ENCODE measurements at regions not wholly inside any gene's neighbourhood (a gene's known extent, or its start where the extent isn't known, plus 50 kb on each side); places are given as distances from the start of the nearest gene placed in this dataset.
A peak's percentile ranks its signal among the peaks of the same experiment; 100 is the strongest.

- 41% methylated on average over 4 of the region's 4 CpGs; no CpG with 5 or more reads in 1 of the 2 experiments for WGBS, 2 experiments (ENCODE audit: extremely low coverage in 1 of 2, insufficient coverage in 1 of 2, insufficient read length in 1 of 2, insufficient replicate concordance in 2 of 2, low coverage in 1 of 2, low lambda C conversion rate in 2 of 2, missing lambda C conversion rate in 1 of 2)
- Histone ChIP-seq H3K4ac (replicated peaks; ENCODE audit: insufficient read length, low read depth, low read length) (no peak overlapping the region), H4K8ac (ENCODE audit: extremely low read depth, insufficient read depth, low read length) (no peak overlapping the region), H3K27me3 (replicated peaks in 1 of 4; ENCODE audit: control insufficient read depth in 3 of 4, extremely low read depth in 1 of 4, insufficient read depth in 3 of 4, low read length in 3 of 4) (no peaks in the 10 kb centered on the region), H3K79me1 (ENCODE audit: low read depth, low read length) (no peaks in the 10 kb centered on the region), H4K91ac (replicated peaks; ENCODE audit: insufficient read length, low read length) (no peak overlapping the region), H2AFZ (ENCODE audit: low read length) (no peak overlapping the region), H3K4me2 (ENCODE audit: insufficient read depth in 1 of 2, low read depth in 2 of 2, low read length in 2 of 2) (no peak overlapping the region), H3K9ac (replicated peaks in 1 of 4; ENCODE audit: extremely low read depth in 1 of 4, low read depth in 3 of 4, low read length in 3 of 4) (no peak overlapping the region), H3K18ac (ENCODE audit: extremely low read depth, low read length) (no peak overlapping the region), H4K5ac (ENCODE audit: insufficient read length, low read depth, low read length) (no peak overlapping the region), H2AK5ac (ENCODE audit: low read depth, low read length) (no peak overlapping the region), H3K27ac (ENCODE audit: low read depth, low read length) (no peak overlapping the region), H3K4me1 (replicated peaks in 1 of 4; ENCODE audit: control insufficient read depth in 3 of 4, insufficient read depth in 4 of 4, low read length in 3 of 4) (no peaks in the 10 kb centered on the region), H4K20me1 (replicated peaks in 1 of 2; ENCODE audit: control insufficient read depth in 1 of 2, insufficient read depth in 2 of 2, low read length in 2 of 2) (no peaks in the 10 kb centered on the region), H3K36me3 (ENCODE audit: control insufficient read depth in 2 of 4, insufficient read depth in 4 of 4, low read length in 3 of 4) (no peaks in the 10 kb centered on the region), H3K23ac (ENCODE audit: insufficient read length) (no peak overlapping the region), H3K23me2 (ENCODE audit: low read depth, low read length) (no peaks in the 10 kb centered on the region), H3K4me3 (ENCODE audit: extremely low read depth in 1 of 4, insufficient read depth in 2 of 4, low read depth in 3 of 4, low read length in 4 of 4) (no peak overlapping the region), H3K9me3 (ENCODE audit: insufficient read depth in 2 of 2, low read depth in 1 of 2, low read length in 1 of 2) (no peaks in the 10 kb centered on the region), H2BK5ac (ENCODE audit: low read depth, low read length) (no peak overlapping the region), H2BK12ac (ENCODE audit: low read depth, low read length) (no peak overlapping the region), H2BK20ac (ENCODE audit: low read length) (no peak overlapping the region), H2BK120ac (replicated peaks; ENCODE audit: low read depth, low read length) (no peak overlapping the region), H3K14ac (ENCODE audit: insufficient read length) (no peak overlapping the region), H3K56ac (replicated peaks; ENCODE audit: insufficient read length, low read depth, low read length) (no peak overlapping the region), H3K79me2 (ENCODE audit: control insufficient read depth in 1 of 2, insufficient read depth in 2 of 2, low read length in 2 of 2) (no peaks in the 10 kb centered on the region), H2BK15ac (ENCODE audit: low read length) (no peak overlapping the region)
- POLR2A ChIA-PET (ENCODE audit: partially characterized antibody), result no interaction called here
- DNase-seq (ENCODE audit: low read depth in 1 of 2, low spot score in 2 of 2) (no peak), FAIRE-seq (peak; percentile 95)
- CTCF ChIA-PET (ENCODE audit: partially characterized antibody), result interaction anchor here (0.6 to 9.3 kb wide), 47 partner anchors 9 to 425 kb away, joined by 3 to 220 read pairs (median 4); no protein-coding TSS in a partner anchor
- no peak for TF ChIP-seq SP4 (IDR thresholded peaks at IDR 0.05; ENCODE audit: low read length)
- 0 out of 3 replicates have a peak, but pooled peaks of 1 of the 2 experiments have one; percentile 45 for TF ChIP-seq EP300 (IDR thresholded peaks at IDR 0.05; ENCODE audit: borderline replicate concordance in 1 of 2, low read depth in 2 of 2, low read length in 2 of 2)
- no peak for TF ChIP-seq CBX5 (IDR thresholded peaks at IDR 0.05; ENCODE audit: low read depth, low read length)
- no peak for TF ChIP-seq SP1 (IDR thresholded peaks at IDR 0.05; ENCODE audit: low read depth, low read length)
- no peak for TF ChIP-seq EGR1 (IDR thresholded peaks at IDR 0.05; ENCODE audit: borderline replicate concordance, low read depth, low read length)
- TF ChIP-seq TEAD4 (IDR thresholded peaks at IDR 0.05; ENCODE audit: low read depth, low read length), result peak; percentile 67; the same call in 1 of the 2 replicates
- TF ChIP-seq KDM1A (IDR thresholded peaks at IDR 0.05; ENCODE audit: borderline replicate concordance, low read length), result no peak
- TF ChIP-seq MAFK (IDR thresholded peaks at IDR 0.05; ENCODE audit: low read depth, low read length), result no peak
- TF ChIP-seq HDAC6 (IDR thresholded peaks at IDR 0.05; ENCODE audit: low read depth, low read length), result no peak
- TF ChIP-seq EZH2 (IDR thresholded peaks at IDR 0.05; ENCODE audit: low read depth, low read length, severe bottlenecking), result no peak
- peak; percentile 92 to 93 for TF ChIP-seq RAD21 (IDR thresholded peaks at IDR 0.05 in 1 of 2, conservative IDR thresholded peaks at IDR 0.05 in 1 of 2; ENCODE audit: low read depth in 2 of 2, low read length in 2 of 2)
- TF ChIP-seq CTBP2 (IDR thresholded peaks at IDR 0.05; ENCODE audit: borderline replicate concordance, insufficient read depth, insufficient read length, low read length), result no peak
- TF ChIP-seq YY1 (IDR thresholded peaks at IDR 0.05; ENCODE audit: low read depth, low read length), result peak; percentile 63; the same call in 1 of the 2 replicates
Observed at GRCh38 chr3:124351430-124352148, 359.7 kb upstream of the ROPN1 start.
